HPDE6-E6E7 (cell line): ENCODE measurements at regions not wholly inside any gene's neighbourhood (a gene's known extent, or its start where the extent isn't known, plus 50 kb on each side); places are given as distances from the start of the nearest gene placed in this dataset.
"Not testable (repeated sequence)": the region's sequence is repeated elsewhere in the genome, so short reads cannot be mapped to it uniquely, and the experiment has no call there.

ENCODE experiments used
- DNase-seq: peaks from one replicate; pipeline ENCODE4 v3.0.0; 2011; ENCODE audit warnings: missing footprints; ENCODE audit errors: extremely low spot score

DNA sequence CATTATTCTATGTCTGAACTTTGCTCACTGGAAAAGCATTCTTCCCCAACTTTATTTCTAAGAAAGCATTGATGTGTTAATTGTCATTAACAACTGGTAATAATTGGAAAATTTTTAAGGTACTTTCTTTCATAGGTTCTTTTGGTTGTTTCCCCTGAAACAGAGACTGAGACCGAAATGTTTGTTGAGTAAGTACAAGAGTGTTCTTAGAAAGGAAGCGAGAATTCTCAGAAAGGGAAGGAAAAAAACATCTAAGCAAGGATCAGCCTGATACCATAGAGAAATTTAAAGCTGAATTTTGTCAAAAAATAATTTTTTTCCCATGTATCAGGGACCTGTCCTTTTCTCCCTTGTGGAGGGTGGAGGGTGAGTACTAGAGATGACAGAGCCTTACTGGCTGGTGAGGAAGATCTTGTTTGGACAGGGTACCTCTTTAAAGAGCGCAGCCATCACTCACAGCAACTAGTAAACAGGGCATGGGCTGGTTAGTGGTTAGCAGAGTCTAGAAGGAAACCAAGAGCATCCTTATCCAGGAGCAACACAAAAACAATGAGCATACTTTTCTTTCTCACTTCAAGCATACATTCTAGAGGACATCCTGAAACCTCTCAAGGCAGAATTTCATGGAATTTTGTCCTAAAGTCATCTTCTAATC is 898.5 kb downstream of the DNAH5 start:
- no peak for DNase-seq

DNA sequence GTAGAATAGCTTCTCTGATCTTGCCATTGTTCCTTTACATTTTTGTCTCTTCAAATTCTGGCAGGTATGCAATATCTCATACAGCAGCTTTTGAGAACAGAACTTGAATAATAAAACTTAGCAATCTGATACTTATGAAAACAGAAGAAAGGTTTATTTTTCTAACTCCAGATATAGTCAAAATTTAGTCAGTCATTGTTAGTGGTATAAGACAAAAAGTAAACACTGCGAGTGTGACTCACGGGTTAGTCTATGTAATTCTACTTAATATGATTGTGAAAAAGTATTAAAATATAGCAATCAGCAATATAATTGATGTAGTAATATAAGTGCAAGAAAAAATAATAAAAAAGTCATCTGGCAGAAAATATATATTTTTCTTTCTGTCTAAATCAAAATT is 910.4 kb downstream of the DNAH5 start:
- DNase-seq = peak; percentile 3

DNA sequence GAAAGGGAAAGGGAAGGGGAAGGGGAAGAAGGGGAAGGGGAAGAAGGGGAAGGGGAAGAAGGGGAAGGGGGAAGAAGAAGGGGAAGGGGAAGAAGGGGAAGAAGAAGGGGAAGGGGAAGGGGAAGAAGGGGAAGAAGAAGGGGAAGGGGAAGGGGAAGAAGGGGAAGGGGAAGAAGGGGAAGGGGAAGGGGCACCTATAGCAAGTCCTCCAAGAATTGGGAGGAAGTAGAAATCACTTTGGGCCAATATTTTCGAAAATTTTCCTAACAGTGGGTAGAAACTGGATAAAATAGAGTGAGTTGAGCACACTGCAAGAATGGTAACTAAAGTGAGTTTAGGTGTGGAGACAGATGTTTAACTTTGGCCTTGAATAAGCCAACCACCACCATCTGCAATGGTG is 915.3 kb downstream of the DNAH5 start:
- no peak for DNase-seq

DNA sequence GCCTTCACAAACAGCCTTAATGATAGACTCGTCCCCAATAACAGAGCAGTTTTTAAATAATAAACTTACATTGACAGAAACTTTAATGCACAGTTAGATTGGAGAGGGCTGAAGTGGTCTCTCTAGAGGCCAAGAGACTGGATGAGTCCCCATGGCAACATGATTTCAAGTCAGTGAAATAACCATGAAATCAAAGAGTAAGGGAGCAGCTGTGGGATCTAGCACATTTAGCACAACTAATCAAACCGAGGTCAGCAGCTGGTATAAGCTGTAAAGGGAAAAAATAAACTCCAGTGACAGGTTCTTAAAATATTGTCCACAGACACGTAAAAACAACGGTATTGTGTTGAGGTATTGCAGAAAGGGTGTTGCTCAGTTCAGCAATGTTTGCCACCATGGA is 916.6 kb downstream of the DNAH5 start:
- DNase-seq = no peak

DNA sequence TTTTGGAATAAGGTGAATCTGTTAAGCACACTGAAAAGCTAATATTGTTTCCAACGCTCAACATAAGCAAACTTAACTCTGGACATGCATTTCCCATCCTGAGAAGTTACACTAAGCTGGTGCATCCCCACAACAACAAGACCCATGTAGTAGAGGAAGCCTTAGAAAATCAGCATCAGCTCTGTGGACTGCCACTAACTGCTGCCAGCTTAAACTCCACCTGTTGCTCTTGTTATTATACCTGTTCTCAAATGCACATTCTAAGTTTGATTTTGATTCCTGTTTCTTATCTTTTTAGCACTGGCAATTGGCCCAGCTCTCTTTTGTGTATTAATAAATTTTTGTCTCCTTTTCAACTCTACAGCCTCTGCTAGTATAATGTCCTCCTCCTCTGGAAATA is 924.8 kb downstream of the DNAH5 start:
- no peak for DNase-seq

DNA sequence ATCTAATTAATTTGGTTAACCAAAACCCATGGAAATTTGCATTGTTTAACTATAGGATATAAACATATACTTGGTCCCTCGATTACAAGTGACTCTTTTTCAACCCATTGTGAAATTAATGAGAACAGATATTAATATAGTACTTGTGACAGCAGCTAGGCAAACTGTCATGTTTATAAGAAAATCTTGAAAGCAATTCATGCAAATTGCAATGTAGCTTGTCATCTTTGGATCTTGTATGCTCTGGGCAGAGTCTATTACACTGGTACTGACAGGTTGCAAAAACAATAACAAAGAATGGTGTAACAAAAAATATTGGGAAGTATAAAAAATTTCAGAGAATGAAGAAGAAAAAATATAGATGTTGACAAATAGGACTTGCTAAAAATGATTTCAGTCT is 941.0 kb downstream of the DNAH5 start:
- DNase-seq = no peak

DNA sequence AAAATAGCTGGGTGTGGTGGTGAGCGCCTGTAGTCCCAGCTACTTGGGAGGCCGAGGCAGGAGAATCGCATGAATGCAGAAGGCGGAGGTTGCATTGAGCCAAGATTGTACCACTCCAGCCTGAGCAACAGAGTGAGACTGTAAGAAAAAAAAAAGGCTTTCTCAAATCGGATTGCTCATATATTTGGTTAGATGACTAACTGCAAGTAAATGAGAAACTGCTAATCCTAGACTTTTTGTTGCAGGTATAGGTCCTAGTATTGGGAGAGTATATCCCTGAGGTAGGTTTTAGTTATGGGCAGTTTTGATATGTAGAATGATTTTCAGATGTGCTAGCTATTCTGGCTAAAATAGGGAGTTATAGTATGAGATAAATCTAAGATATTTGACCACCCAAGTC is 944.8 kb downstream of the DNAH5 start:
- DNase-seq = no peak

DNA sequence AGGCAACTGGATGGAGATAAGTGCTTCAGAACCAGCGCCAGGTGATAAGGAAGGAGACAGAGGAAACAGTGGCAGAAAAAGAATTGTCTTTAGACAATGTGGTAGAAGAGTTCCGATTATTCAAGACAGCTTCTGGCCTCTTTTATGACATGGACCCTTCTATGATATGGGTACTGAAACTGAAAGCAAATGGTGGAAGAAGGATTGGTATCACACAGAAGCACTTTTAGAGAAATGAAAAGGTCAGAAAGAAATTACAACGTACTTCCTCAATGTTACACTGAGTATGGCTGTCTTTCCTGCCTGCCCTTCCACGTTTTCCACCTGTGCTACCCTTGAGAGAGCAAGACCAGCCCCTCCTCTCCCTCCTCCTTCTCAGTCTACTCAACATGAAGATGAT is 959.3 kb downstream of the DNAH5 start:
- DNase-seq = no peak

DNA sequence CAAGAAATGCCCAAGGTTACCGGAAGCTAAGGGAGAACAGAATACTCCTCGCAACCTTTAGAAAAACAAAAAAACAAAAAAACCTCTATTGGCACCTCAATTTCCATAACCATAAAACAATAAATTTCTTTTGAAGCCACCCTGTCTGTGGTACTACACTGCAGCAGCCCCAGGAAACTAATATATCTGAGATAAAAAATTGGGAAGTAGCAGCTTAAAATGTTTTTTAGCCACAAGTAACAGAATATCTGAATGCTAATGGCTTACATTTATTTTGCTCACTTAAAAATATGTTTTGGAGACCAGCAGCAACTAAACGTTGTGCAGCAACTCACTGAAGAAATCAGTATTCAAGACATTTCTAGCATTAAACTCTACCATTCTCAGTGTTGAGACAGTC is 969.6 kb downstream of the DNAH5 start:
- no peak for DNase-seq

DNA sequence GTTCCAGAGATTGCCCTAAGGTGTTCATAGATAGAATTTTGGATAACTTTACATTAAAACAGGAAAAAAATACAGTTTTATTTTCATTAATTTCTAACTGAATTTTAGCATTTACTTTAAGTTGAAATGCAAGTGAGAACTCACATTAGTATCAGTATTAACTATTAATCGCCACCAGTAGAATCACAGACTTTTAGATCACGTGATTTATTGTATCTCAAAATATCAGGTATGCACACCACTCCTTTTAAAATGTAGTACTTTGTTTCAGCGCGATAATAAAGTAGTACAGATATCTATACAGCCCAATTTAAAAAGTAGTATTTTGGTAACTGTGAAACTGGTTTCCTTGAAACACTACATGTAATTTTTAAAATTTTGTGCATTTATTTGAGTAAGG is 978.7 kb downstream of the DNAH5 start:
- no peak for DNase-seq

DNA sequence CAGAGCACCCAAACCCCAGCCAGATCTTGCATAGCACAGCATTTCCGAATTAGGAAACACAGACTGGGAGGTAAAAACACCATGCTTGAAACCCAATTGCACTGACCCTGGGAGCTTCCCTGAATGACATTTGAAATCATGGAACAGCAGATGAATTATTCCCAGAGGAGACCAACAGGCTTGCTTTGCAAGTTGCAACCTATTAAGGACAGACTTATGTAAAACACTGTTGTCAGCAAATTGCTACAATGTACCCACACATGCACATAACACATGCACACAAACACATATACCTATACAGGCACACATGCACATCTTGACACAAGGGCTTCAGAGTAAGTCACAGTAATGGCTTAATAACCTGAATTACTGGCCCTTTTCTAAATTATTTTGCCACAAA is 984.8 kb downstream of the DNAH5 start:
- DNase-seq = no peak

DNA sequence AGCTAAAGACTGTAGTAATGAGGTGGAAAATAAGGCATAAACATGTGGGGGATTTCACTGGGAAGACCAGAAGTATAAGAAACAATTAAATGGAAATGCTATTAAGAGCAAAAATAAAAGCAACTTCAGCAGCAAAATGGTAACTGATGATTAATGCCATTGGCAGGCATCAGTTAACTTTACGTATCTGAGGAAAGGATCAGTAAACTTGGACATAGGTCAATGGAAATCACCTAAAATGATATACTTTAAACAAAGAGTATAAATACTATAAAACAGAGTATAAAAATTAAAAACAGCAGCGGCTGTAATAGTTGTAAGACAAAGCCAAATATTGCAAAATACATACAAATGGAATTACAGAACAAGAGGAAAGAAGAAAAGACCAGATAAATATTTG is 992.1 kb downstream of the DNAH5 start:
- no peak for DNase-seq

DNA sequence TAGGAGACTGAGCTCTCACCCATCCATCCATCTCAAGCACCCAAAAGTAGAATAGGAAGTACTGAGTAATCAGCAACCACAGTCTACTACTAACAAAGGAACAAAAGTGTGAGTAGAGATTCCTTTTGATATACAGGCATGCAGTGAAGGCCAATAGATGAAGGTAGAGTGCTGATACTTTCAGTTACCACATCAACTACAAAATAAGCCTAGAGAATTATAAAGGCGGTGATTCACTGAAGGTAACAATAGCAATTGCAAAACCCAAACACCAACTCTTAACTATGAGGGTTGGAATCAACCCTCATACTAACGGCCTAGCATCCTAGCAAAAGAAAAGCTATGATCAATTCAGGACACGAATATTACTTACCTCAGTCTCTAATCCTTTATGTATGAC is 992.6 kb downstream of the DNAH5 start:
- no peak for DNase-seq

DNA sequence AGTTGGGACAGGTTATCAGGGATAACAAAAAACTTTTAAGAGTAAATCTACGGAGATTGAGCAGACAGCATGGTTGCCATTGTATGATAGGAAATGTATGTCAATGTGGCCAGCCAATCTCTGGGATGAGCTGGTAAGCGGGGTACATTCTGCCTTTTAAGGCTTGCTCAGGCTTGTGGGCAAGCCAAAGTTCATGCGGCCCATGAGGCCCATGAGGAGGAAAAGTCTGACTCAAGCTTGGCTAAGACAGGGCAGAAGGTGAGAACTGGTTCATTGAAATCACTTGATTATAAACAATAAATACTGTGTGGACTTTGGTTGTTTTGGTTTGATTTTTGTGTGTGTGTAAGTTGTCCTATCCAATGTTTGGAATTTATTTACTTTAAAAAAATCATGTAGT is 997.1 kb downstream of the DNAH5 start:
- no peak for DNase-seq

DNA sequence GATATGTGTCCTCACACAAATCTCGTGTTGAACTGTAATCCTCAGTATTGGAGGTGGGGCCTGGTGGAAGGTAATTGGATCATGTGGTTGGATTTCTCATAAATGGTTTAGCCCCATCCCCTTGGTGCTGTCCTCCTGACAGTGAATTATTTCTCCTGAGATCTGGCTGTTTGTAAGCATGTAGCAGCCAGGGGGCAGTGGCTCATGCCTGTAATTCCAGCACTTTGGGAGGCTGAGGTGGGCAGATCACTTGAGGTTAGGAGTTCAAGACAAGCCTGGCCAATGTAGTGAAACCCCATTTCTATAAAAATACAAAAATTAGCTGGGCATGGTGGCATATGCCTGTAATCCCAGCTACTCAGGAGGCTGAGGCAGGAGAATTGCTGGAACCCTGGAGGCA is 999.0 kb downstream of the DNAH5 start:
- not testable (repeated sequence) for DNase-seq

DNA sequence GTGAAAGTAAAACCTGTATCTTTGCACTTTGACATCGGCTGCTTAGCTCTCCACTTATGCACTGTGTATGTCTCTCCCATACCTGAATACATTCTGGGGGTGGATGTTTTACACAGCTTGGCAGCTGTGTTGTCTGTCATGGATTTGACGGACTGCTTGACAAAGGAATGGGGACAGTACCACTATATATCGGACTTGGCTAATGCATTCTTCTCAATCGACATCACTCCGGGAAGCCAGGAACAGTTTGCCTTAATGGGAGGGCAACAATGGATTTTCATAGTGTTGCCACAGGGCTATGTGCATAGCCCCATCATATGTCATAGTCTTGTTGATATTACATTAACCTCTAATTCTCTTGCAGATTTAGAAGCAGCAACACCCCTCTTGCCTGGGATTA is 1008.3 kb downstream of the DNAH5 start:
- DNase-seq = no peak

DNA sequence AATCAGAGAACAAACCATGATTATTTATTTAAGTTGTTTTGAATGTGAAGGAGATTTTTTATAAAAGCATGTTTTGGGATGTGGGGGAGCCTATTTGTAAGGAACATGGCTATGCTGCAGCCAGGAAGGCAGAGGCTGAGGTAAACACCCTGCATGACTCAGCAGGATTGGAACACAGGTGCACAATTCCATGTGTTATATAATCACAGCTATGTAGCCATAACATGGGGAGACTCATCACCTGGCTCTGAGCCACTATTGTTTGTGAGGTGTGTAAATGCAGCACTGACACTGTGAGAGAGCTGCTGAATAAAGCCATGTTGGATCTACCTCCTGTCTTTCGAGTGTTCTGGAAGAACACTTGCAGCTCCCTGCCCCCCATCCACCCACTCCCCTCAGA is 1009.8 kb downstream of the DNAH5 start:
- DNase-seq = peak; percentile 61

DNA sequence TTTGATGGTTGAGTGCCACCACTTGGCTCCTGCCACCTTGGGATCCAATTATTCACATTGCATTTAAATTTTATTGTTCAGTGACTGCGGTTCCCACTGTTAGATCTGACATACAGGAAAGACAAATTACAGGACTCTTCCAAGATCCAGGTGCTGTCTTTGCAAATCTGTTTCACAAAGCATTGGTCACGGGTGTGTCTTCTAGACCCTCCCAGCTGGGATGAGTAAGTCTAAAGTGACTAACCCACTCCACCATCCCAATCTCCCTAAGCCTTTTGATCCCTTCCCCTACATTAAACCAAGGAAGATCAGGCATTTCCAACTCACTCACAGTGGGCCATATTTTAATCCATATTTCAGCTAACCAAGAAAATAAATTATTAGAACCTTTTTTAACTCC is 1016.3 kb upstream of the CTNND2 start:
- DNase-seq = no peak

DNA sequence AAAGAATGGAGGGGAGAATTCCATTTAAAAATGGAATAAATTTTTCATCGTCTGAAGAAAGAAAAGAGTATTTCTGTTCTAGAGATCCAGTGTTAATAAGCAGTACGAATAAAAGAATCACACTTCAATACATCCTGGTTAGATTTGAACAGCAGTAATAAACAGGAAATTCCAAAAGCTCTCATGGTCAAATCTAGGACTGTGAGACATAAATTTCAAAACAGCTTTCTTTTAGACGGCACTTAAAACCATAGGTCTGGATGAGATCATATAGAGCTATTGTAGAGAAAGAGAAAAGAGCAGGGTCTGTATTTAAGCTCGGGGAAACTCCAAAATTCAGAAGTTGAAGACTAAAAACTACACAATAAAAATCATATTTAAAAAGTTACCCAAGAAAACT is 1006.9 kb upstream of the CTNND2 start:
- no peak for DNase-seq

DNA sequence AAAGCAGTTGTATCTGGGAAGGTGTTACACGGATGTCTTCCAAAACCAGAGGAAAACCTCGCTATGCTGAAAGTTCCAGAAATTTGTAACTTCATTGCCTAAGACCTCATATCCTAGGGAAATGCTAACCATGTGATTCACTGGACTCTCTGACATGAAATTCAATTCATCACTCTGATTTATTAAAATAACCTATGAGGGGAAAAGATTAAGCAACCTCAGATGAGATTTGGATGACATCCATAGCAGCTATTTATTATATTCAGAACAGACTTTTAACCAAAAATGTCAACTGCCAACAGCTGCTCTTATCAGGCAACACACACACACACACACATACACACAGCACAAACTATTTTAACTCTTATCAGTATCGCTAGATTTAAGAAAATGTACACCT is 1006.4 kb upstream of the CTNND2 start:
- no peak for DNase-seq

DNA sequence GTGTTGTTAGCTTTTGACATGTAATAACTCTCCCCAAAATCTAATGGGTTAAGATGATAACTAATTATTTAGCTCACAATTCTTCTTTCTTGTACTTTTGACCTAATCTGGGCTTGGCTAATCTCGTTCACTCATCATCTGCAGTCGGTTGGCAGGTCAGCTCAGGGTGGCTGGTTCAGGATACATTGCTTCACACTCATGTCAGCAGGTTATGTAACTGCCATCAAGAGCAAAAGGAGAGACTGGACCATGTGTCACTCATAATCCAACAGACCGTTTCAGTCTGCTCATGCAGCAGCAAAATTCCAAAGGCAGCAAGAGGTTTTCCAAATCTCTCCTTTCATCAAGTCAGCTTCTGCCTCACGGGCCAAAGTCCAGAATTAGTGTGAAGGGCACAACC is 998.4 kb upstream of the CTNND2 start:
- DNase-seq = no peak

DNA sequence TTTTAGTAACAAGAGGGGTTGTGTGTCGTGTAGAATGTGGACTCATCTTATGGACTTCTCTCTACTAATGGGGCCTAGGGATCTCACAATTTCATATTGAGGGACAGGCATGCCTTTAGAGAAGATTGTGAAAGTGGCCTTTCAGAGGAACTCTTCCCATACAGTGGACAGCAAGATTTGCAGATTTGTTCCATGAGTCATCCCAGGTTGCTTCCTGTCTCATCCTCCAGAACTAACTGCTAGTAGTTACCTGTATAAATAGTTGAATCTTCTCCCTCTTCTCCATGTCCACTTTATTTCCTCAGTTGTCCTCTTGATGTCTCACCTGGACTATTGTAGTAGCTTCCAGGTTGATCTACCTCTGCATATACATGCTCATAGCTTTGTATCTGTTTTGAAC is 997.5 kb upstream of the CTNND2 start:
- peak; percentile 23 for DNase-seq

DNA sequence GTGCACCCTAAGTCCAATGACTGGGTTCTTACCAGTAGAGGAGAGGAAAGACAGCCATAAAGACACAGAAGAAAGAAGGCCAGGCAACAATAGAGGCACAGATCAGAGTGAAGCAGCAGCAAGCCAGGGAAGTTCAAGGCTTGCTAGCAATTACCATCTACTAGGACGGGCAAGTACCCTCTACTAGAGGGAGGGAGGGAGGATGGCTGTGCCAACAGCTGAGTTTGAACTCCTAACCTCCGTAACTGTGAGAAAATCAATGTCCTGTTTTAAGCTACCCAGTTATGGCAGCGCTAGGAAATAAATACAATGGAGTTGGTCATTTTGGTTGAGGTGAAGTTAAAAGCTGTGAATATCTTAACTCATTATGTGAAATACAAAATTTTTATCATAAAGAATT is 991.8 kb upstream of the CTNND2 start:
- DNase-seq = no peak

DNA sequence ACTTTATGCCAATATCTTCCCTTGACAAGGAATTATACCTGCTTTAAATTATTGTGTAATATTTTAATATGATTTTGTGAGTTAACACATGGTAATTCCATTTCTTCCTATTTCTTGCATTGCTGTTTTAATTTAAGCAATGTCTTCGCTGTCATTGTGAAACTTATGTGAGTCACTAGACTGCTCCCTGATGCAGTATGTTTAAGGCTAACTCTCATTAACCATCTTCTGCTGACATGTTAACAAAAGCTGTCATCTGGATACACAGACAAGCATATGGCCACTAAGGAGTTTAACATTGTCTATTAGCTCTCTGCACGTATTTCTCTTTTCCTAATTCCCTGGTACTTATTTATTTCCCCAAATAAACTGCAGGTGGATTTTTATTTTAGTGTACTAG is 980.8 kb upstream of the CTNND2 start:
- no peak for DNase-seq

DNA sequence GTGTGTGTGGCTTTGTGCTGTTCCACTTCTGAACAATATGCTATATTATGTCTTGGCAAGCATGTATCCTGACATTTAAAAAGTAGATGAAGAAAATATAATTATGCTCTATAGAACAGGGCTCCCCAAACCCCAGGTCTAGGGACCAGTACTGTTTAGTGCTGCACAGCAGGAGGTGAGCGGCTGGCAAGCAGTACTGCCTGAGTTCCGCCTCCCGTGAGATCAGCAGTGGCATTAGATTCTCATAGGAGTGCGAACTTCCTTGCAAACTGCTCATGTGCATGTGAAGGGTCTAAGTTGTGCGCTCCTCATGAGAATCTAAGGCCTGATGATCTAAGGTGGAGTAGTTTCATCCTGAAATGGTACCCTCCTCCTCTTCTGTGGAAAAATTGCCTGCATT is 979.1 kb upstream of the CTNND2 start:
- no peak for DNase-seq
